ENCODE measurements at regions not wholly inside any gene's neighbourhood (a gene's known extent, or its start where the extent isn't known, plus 50 kb on each side); places are given as distances from the start of the nearest gene placed in this dataset. TPM values are rescaled to one million over a fixed set of nuclear protein-coding genes. Genes with fewer than 3 reads are reported as not detected.

- no peak overlapping the region for H3K9ac ChIP-seq (ENCODE audit: low read depth in 1 of 2, low read length in 2 of 2)
- H3K9me3 ChIP-seq (ENCODE audit: control insufficient read depth in 4 of 4, low read length in 3 of 4) = peaks cover 0 to 5% (median 2%) of the 10 kb centered on the region in 4 donors
- H3K27ac ChIP-seq (ENCODE audit: low read depth in 1 of 2, low read length in 2 of 2) = no peak overlapping the region
- no peak for DNase-seq (ENCODE audit: low spot score)
- TF ChIP-seq FOXA2 (IDR thresholded peaks at IDR 0.05) = no peak
- TF ChIP-seq MAX (IDR thresholded peaks at IDR 0.05) = no peak
- no peaks in the 10 kb centered on the region for H3K4me1 ChIP-seq (ENCODE audit: control insufficient read depth in 4 of 4, insufficient read depth in 4 of 4, low read length in 3 of 4)
- no peak overlapping the region for H3K4me3 ChIP-seq (ENCODE audit: low read depth in 1 of 3, low read length in 3 of 3)
- no peaks in the 10 kb centered on the region for H3K36me3 ChIP-seq (ENCODE audit: control insufficient read depth in 4 of 4, insufficient read depth in 3 of 4, low read depth in 1 of 4, low read length in 3 of 4)
- H3K27me3 ChIP-seq (ENCODE audit: control insufficient read depth in 4 of 4, insufficient read depth in 4 of 4, low read length in 3 of 4) = peaks cover 0 to 3% (median 1%) of the 10 kb centered on the region in 4 donors
- WGBS = 87% methylated on average over 8 of the region's 8 CpGs
Observed at GRCh38 chr2:238797537-238797936, 50.3 kb upstream of the TWIST2 start.

Small RNA genes in the stretch of these regions (small RNA-seq; reads per million reads assigned to genes)
- not detected for gene AC113618.1
